IMR-90 (cell line): ENCODE measurements at regions not wholly inside any gene's neighbourhood (a gene's known extent, or its start where the extent isn't known, plus 50 kb on each side); places are given as distances from the start of the nearest gene placed in this dataset.

Experiments used
- ATAC-seq: fragments of 200-7000 bp; cut with Tn5 transposase; 2 replicates; pipeline ENCODE4 v1.9.1; 2020; ENCODE audit warnings: low read depth, mild to moderate bottlenecking, moderate library complexity
- BruUV-seq: library from RNA; stranded (reverse); fragments of 400-500 nt; replicated peaks from 2 replicates; lab custom pipeline; 2021; lab: Mats Ljungman, UMichigan
- CTCF ChIA-PET: fragments of 300-600 bp; formaldehyde crosslinking; extraction: SDS; loops from one replicate; lab custom pipeline; 2021; ENCODE audit warnings: antibody characterized with exemption; lab: Yijun Ruan, JAX
- POLR2A ChIA-PET: fragments of 300-600 bp; sonication (Branson Sonifier 250); formaldehyde crosslinking; loops from one replicate; lab custom pipeline; 2022; ENCODE audit warnings: antibody characterized with exemption; ENCODE audit not compliant: unreplicated experiment; lab: Charles Lee
- DNase-seq: peaks from one replicate; pipeline ENCODE4 v3.0.0; 2013
- H2AFZ ChIP-seq: replicated peaks from 2 replicates; pipeline ENCODE3; 2013; ENCODE audit warnings: low read length, mild to moderate bottlenecking; ENCODE audit not compliant: poor library complexity
- H2AK5ac ChIP-seq: 2 replicates; pipeline ENCODE4 v1.6.1; 2013; ENCODE audit warnings: low read depth, low read length, inconsistent platforms
- H2AK9ac ChIP-seq: replicated peaks from 2 replicates; pipeline ENCODE3; 2013; ENCODE audit warnings: mild to moderate bottlenecking, low read depth, low read length, moderate library complexity; ENCODE audit not compliant: poor library complexity
- H2BK120ac ChIP-seq: 2 replicates; pipeline ENCODE4 v1.6.1; 2013; ENCODE audit warnings: low read depth, low read length, inconsistent platforms
- H2BK15ac ChIP-seq: 3 replicates; pipeline ENCODE4 v1.6.1; 2013; ENCODE audit warnings: low read depth, low read length, inconsistent platforms
- H2BK20ac ChIP-seq: 2 replicates; pipeline ENCODE4 v1.6.1; 2013; ENCODE audit warnings: low read depth, mild to moderate bottlenecking, inconsistent platforms, low read length, moderate library complexity
- H2BK5ac ChIP-seq: 2 replicates; pipeline ENCODE4 v1.6.1; 2013; ENCODE audit warnings: mild to moderate bottlenecking, low read depth, low read length, inconsistent platforms; ENCODE audit not compliant: poor library complexity, severe bottlenecking
- H3K14ac ChIP-seq: replicated peaks from 2 replicates; pipeline ENCODE4 v1.6.1; 2013; ENCODE audit warnings: low read depth, low read length, inconsistent platforms
- H3K18ac ChIP-seq: 2 replicates; pipeline ENCODE4 v1.6.1; 2013; ENCODE audit warnings: low read depth, low read length, control low read depth
- H3K23ac ChIP-seq: 2 replicates; pipeline ENCODE4 v1.6.1; 2013; ENCODE audit warnings: low read depth, low read length, inconsistent platforms
- H3K27ac ChIP-seq: 2 replicates; pipeline ENCODE4 v1.5.1; 2013; ENCODE audit warnings: mild to moderate bottlenecking, control low read depth, low read length; ENCODE audit not compliant: insufficient read depth
- H3K27me3 ChIP-seq: 2 replicates; pipeline ENCODE4 v1.6.1; 2013; ENCODE audit warnings: low read length; ENCODE audit not compliant: control insufficient read depth, insufficient read depth
- H3K36me3 ChIP-seq: 2 replicates; pipeline ENCODE4 v1.6.1; 2013; ENCODE audit warnings: low read length, mixed read lengths; ENCODE audit not compliant: control insufficient read depth, insufficient read depth
- H3K4ac ChIP-seq: 2 replicates; pipeline ENCODE4 v1.6.1; 2013; ENCODE audit warnings: low read depth, low read length, inconsistent platforms
- H3K4me1 ChIP-seq: 2 replicates; pipeline ENCODE4 v1.6.1; 2013; ENCODE audit warnings: low read length, mixed read lengths; ENCODE audit not compliant: control insufficient read depth, insufficient read depth
- H3K4me2 ChIP-seq: 2 replicates; pipeline ENCODE4 v1.6.1; 2013; ENCODE audit warnings: low read depth, mild to moderate bottlenecking, control low read depth, low read length, moderate library complexity
- H3K4me3 ChIP-seq: 2 replicates; pipeline ENCODE4 v1.5.1; 2013; ENCODE audit warnings: low read depth, mild to moderate bottlenecking, control low read depth, low read length, moderate library complexity; ENCODE audit not compliant: insufficient read depth
- H3K56ac ChIP-seq: 2 replicates; pipeline ENCODE4 v1.6.1; 2013; ENCODE audit warnings: low read length, inconsistent platforms; ENCODE audit not compliant: insufficient read depth; ENCODE audit errors: extremely low read depth
- H3K79me1 ChIP-seq, 2 experiments: 2 replicates each; pipeline ENCODE4 v1.6.1; 2013; ENCODE audit warnings: low read length in 2 of 2, inconsistent platforms in 1 of 2, low read depth in 1 of 2
- H3K9ac ChIP-seq: 2 replicates; pipeline ENCODE4 v1.6.1; 2013; ENCODE audit warnings: low read depth, low read length, control low read depth
- H3K9me1 ChIP-seq: 2 replicates; pipeline ENCODE4 v1.6.1; 2013; ENCODE audit warnings: low read length, inconsistent platforms; ENCODE audit not compliant: insufficient read depth
- H3K9me3 ChIP-seq: 2 replicates; pipeline ENCODE4 v1.6.1; 2013; ENCODE audit warnings: low read length; ENCODE audit not compliant: control insufficient read depth, insufficient read depth
- H4K20me1 ChIP-seq: 2 replicates; pipeline ENCODE4 v1.6.1; 2013; ENCODE audit warnings: low read length, inconsistent platforms; ENCODE audit not compliant: insufficient read depth
- H4K5ac ChIP-seq: 2 replicates; pipeline ENCODE4 v1.6.1; 2013; ENCODE audit warnings: mild to moderate bottlenecking, low read depth, low read length, control low read depth
- H4K8ac ChIP-seq, 2 experiments: 2 replicates each; pipeline ENCODE4 v1.6.1; 2013; ENCODE audit warnings: low read depth in 2 of 2, low read length in 2 of 2, control low read depth in 1 of 2, inconsistent platforms in 1 of 2
- H4K91ac ChIP-seq: 2 replicates; pipeline ENCODE4 v1.6.1; 2013; ENCODE audit warnings: low read depth, low read length, inconsistent platforms; ENCODE audit not compliant: insufficient read depth
- BHLHE40 ChIP-seq: fragments of 150-350 bp; IDR thresholded peaks from 2 replicates; pipeline ENCODE4 v1.6.1; 2016; ENCODE audit warnings: mild to moderate bottlenecking, low read depth, low read length
- CEBPB ChIP-seq: IDR thresholded peaks from 2 replicates; pipeline ENCODE4 v1.6.1; 2012; ENCODE audit warnings: low read depth, low read length, improper control_type of control experiment
- CHD1 ChIP-seq: IDR thresholded peaks from 2 replicates; pipeline ENCODE4 v1.6.1; 2012; ENCODE audit warnings: low read depth, low read length, improper control_type of control experiment
- CTCF ChIP-seq: conservative IDR thresholded peaks from 2 replicates; pipeline ENCODE4 v1.5.1; 2012; ENCODE audit warnings: mild to moderate bottlenecking, low read depth, low read length, improper control_type of control experiment
- ELK1 ChIP-seq: fragments of 150-350 bp; IDR thresholded peaks from 2 replicates; pipeline ENCODE4 v1.6.1; 2016; ENCODE audit warnings: low read depth, mild to moderate bottlenecking, low read length, moderate library complexity, borderline replicate concordance
- FOS ChIP-seq: fragments of 150-350 bp; IDR thresholded peaks from 2 replicates; pipeline ENCODE4 v1.6.1; 2016; ENCODE audit warnings: low read depth, low read length
- MAFK ChIP-seq: IDR thresholded peaks from 2 replicates; pipeline ENCODE4 v1.6.1; 2012; ENCODE audit warnings: low read depth, low read length, improper control_type of control experiment
- MAZ ChIP-seq: IDR thresholded peaks from 2 replicates; pipeline ENCODE4 v1.6.1; 2012; ENCODE audit warnings: low read depth, mild to moderate bottlenecking, low read length, improper control_type of control experiment, moderate library complexity, borderline replicate concordance
- MXI1 ChIP-seq: IDR thresholded peaks from 2 replicates; pipeline ENCODE4 v1.6.1; 2012; ENCODE audit warnings: low read depth, mild to moderate bottlenecking, low read length, moderate library complexity, borderline replicate concordance
- NFE2L2 ChIP-seq: fragments of 150-350 bp; IDR thresholded peaks from 2 replicates; pipeline ENCODE4 v1.6.1; 2016; ENCODE audit warnings: low read depth, mild to moderate bottlenecking, low read length
- POLR2A ChIP-seq: IDR thresholded peaks from 2 replicates; pipeline ENCODE4 v1.6.1; 2012; ENCODE audit warnings: mild to moderate bottlenecking, low read depth, low read length
- RAD21 ChIP-seq: IDR thresholded peaks from 2 replicates; pipeline ENCODE4 v1.6.1; 2012; ENCODE audit warnings: low read length, improper control_type of control experiment
- RCOR1 ChIP-seq: IDR thresholded peaks from 2 replicates; pipeline ENCODE4 v1.6.1; 2012; ENCODE audit warnings: mild to moderate bottlenecking, low read length, improper control_type of control experiment; ENCODE audit not compliant: insufficient replicate concordance
- RFX5 ChIP-seq: IDR thresholded peaks from 2 replicates; pipeline ENCODE4 v1.8.0; 2012; ENCODE audit warnings: low read depth, mild to moderate bottlenecking, low read length, moderate library complexity
- SMC3 ChIP-seq: fragments of 150-350 bp; IDR thresholded peaks from 2 replicates; pipeline ENCODE4 v1.6.1; 2016; ENCODE audit warnings: low read depth, mild to moderate bottlenecking, antibody characterized with exemption, low read length, moderate library complexity
- USF2 ChIP-seq: fragments of 150-350 bp; IDR thresholded peaks from 2 replicates; pipeline ENCODE4 v1.6.1; 2017; ENCODE audit warnings: mild to moderate bottlenecking, antibody characterized with exemption, low read length, low read depth
- WGBS, 2 experiments: methylation state at CpG; one replicate each; pipeline versions ENCODE4 v1.1.5 to v1.1.7; 2013; ENCODE audit warnings: missing lambda C conversion rate in 2 of 2; ENCODE audit not compliant: insufficient read length in 1 of 2; ENCODE audit errors: extremely low coverage in 2 of 2; 5-methylcytosine and 5-hydroxymethylcytosine counted together
- dilution Hi-C: fragments of 300-500 bp; cut with HindIII; formaldehyde crosslinking; loops from one replicate; pipeline ENCODE4 v1.14.3; 2018; ENCODE audit warnings: low sequenced_read_pairs; ENCODE audit not compliant: unreplicated experiment
- in situ Hi-C: fragments of 300-500 bp; cut with MboI; formaldehyde crosslinking; loops from 3 replicates; pipeline ENCODE4 v1.14.3; 2019; ENCODE audit warnings: low sequenced_read_pairs, inconsistent platforms, mixed read lengths
- intact Hi-C: fragments of 100-400 bp; cut with micrococcal nuclease; formaldehyde crosslinking; loops from 2 replicates; pipeline ENCODE4 v1.10.0; 2022

GRCh38 chr10:29740981-29741545, 106.3 kb upstream of the SVIL start:
- 0 out of 2 replicates have a peak, but pooled peaks cover 2% of the 10 kb centered on the region for H3K4me1 ChIP-seq
- 0 out of 2 replicates have a peak overlapping the region, but pooled peaks have one; percentile 49 for H3K14ac ChIP-seq
- H3K36me3 ChIP-seq: no peaks in the 10 kb centered on the region
- H2AK9ac ChIP-seq: no peak overlapping the region
- peak overlapping the region; percentile 5; the same call in 1 of the 2 replicates for H2BK20ac ChIP-seq
- H2BK15ac ChIP-seq: no peak overlapping the region
- WGBS, 2 experiments: 100% methylated on average over 1 of the region's 6 CpGs; no CpG with 5 or more reads in 1 of the 2 experiments
- CTCF ChIA-PET: interaction anchor here (1.0 kb wide), 1 partner anchor 63 kb away, joined by 3 read pairs; no protein-coding TSS in a partner anchor
- no peak overlapping the region for H4K8ac ChIP-seq
- H2BK5ac ChIP-seq: no peak overlapping the region
- H3K4me2 ChIP-seq: no peak overlapping the region
- no peak for ATAC-seq
- no peak overlapping the region for H3K18ac ChIP-seq
- no peak overlapping the region for H3K27ac ChIP-seq
- DNase-seq: no peak
- H3K4me3 ChIP-seq: no peak overlapping the region
- H3K27me3 ChIP-seq: no peaks in the 10 kb centered on the region
- BruUV-seq: no TSS peak
- no peak overlapping the region for H3K23ac ChIP-seq
- no peak overlapping the region for H3K9ac ChIP-seq
- 0 out of 2 replicates have a peak overlapping the region, but pooled peaks have one; percentile 18 for H3K4ac ChIP-seq
- no peak overlapping the region; the same call in 1 of the 2 replicates for H2BK120ac ChIP-seq
- H2AFZ ChIP-seq: no peak overlapping the region
- no peak overlapping the region for H4K5ac ChIP-seq
- no peaks in the 10 kb centered on the region for H3K9me1 ChIP-seq
- H4K20me1 ChIP-seq: no peaks in the 10 kb centered on the region
- TF ChIP-seq BHLHE40 (no peak), MAFK (no peak), CEBPB (no peak), NFE2L2 (no peak), MXI1 (no peak), SMC3 (no peak), CHD1 (no peak), CTCF (no peak), RCOR1 (no peak), FOS (no peak), POLR2A (no peak), RFX5 (no peak), RAD21 (no peak), MAZ (no peak), USF2 (no peak), ELK1 (no peak)
- in situ Hi-C loops: no loop called here
- dilution Hi-C loops: no loop called here
- H3K56ac ChIP-seq: no peak overlapping the region
- H4K91ac ChIP-seq: no peak overlapping the region
- H3K9me3 ChIP-seq: no peaks in the 10 kb centered on the region
- POLR2A ChIA-PET: interaction anchor here (0.6 kb wide), 1 partner anchor 208 kb away, joined by 4 read pairs; no protein-coding TSS in a partner anchor
- H3K79me1 ChIP-seq: peaks cover 0 to 4% of the 10 kb centered on the region in 2 experiments; a peak in 2 of 4 replicates
- intact Hi-C loops: no loop called here
- no peak overlapping the region for H2AK5ac ChIP-seq
